Gastrocnemius medialis (tissue), 4 donors: ENCODE measurements at regions not wholly inside any gene's neighbourhood (a gene's known extent, or its start where the extent isn't known, plus 50 kb on each side); places are given as distances from the start of the nearest gene placed in this dataset.
A peak's percentile ranks its signal among the peaks of the same experiment; 100 is the strongest.

Experiments used
- ATAC-seq, 2 donors: fragments of 150-250 bp; one replicate each; pipeline ENCODE4 v1.9.1; 2016
- DNase-seq, 2 donors: peaks; one replicate each; pipeline ENCODE4 v3.0.0-alpha.2; 2019
- H3K27ac ChIP-seq, 4 donors: fragments of 200-600 bp; sonication (generic); 1 replicate in 1 of 4; 2 replicates in 3 of 4; pipeline ENCODE4 v1.5.1; 2016 to 2018; ENCODE audit warnings: mild to moderate bottlenecking in 2 of 4, moderate library complexity in 1 of 4
- H3K27me3 ChIP-seq, 3 donors: fragments of 200-600 bp; sonication (generic) in 2 of 3; 1 replicate in 1 of 3; 2 replicates in 2 of 3; pipeline versions ENCODE4 v1.5.1 to v1.6.0; 2016 to 2019; ENCODE audit warnings: mild to moderate bottlenecking in 1 of 3, moderate library complexity in 1 of 3
- H3K36me3 ChIP-seq, 2 donors: fragments of 200-600 bp; sonication (generic) in 1 of 2; one replicate each; pipeline ENCODE4 v1.5.1; 2017 to 2018
- H3K4me1 ChIP-seq, 2 donors: fragments of 200-600 bp; sonication (generic) in 1 of 2; one replicate each; pipeline ENCODE4 v1.5.1; 2016 to 2017; ENCODE audit warnings: mild to moderate bottlenecking in 2 of 2
- H3K4me3 ChIP-seq, 4 donors: fragments of 200-600 bp; sonication (generic) in 3 of 4; 1 replicate in 1 of 4; 2 replicates in 3 of 4; pipeline ENCODE4 v1.5.1; 2016 to 2019; ENCODE audit warnings: mild to moderate bottlenecking in 2 of 4
- H3K9me3 ChIP-seq, 3 donors: fragments of 200-600 bp; sonication (generic) in 2 of 3; 1 replicate in 1 of 3; 2 replicates in 2 of 3; pipeline ENCODE4 v1.5.1; 2016 to 2019
- POLR2A ChIP-seq, 2 donors: fragments of 450-650 bp; IDR thresholded peaks; one replicate each; pipeline ENCODE4 v1.6.1; 2017; ENCODE audit warnings: antibody characterized with exemption in 2 of 2, mild to moderate bottlenecking in 2 of 2, moderate library complexity in 2 of 2
- in situ Hi-C, 4 donors: fragments of 200-750 bp; cut with MboI; loops; one replicate each; pipeline versions ENCODE4 v1.15.0 to v1.8.0; 2017; ENCODE audit warnings: low sequenced_read_pairs in 4 of 4
- intact Hi-C: fragments of 100-400 bp; cut with DNase I; formaldehyde crosslinking; loops from one replicate; pipeline ENCODE4 v1.15.1; 2023; ENCODE audit warnings: low total_unique reads
- TF ChIP-seq, protein P1 (sequence below), 5 experiments: fragments of 450-650 bp in 3 of 5; fragments of 200-600 bp in 2 of 5; sonication (generic) in 2 of 5; IDR thresholded peaks in 4 of 5; conservative IDR thresholded peaks in 1 of 5; 1 replicate in 4 of 5; 2 replicates in 1 of 5; pipeline ENCODE4 v1.5.1; 2016 to 2019; ENCODE audit warnings: antibody characterized with exemption in 5 of 5, mild to moderate bottlenecking in 3 of 5, moderate library complexity in 3 of 5

DNA sequence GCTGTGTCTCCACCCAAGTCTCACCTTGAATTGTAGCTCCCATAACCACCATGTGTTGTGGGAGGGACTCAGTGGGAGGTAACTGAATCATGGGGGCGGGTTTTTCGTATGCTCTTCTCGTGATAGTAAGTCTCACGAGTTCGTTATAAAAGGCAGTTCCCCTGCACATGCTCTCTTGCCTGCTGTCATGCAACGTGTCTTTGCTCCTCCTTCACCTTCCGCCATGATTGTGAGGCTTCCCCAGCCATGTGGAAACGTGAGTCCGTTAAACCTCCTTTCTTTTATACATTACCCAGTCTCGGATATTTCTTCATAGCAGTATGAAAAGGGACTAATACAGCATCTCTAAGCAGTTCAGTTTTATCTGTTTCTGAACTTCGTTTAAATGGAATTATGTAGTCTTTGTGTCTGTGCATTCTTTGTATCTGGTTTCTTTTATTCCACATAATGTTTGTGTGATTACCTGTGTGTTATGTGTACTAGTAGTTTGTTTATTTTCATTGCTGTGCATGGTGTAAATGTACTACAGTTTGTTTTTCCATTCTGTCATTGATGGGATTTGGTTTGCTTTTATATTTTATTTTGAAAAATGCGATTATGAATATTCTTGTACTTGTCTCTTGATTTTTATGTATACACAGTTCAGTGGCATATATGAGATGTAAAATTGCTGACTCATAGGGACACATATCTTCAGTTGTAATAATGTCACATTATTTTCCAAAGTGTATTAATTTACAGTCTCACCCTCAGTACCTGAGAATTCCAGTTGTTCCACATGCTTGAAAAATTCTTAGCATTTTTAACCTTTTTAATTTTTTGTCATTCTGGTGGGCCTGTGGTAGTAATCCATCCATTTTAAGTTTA lies 304.9 kb downstream of the GBA3 start:
- DNase-seq = no peak
- Histone ChIP-seq H3K27me3 (no peaks in the 10 kb centered on the region), H3K4me3 (no peak overlapping the region), H3K9me3 (peaks cover 0 to 2% (median 0%) of the 10 kb centered on the region in 3 donors), H3K36me3 (no peaks in the 10 kb centered on the region), H3K4me1 (no peaks in the 10 kb centered on the region), H3K27ac (no peak overlapping the region)
- ATAC-seq = no peak
- in situ Hi-C loops (no loop called here), intact Hi-C loops (no loop called here)
- TF ChIP-seq POLR2A (IDR thresholded peaks at IDR 0.05) = no peak
- TF ChIP-seq, protein P1, sequence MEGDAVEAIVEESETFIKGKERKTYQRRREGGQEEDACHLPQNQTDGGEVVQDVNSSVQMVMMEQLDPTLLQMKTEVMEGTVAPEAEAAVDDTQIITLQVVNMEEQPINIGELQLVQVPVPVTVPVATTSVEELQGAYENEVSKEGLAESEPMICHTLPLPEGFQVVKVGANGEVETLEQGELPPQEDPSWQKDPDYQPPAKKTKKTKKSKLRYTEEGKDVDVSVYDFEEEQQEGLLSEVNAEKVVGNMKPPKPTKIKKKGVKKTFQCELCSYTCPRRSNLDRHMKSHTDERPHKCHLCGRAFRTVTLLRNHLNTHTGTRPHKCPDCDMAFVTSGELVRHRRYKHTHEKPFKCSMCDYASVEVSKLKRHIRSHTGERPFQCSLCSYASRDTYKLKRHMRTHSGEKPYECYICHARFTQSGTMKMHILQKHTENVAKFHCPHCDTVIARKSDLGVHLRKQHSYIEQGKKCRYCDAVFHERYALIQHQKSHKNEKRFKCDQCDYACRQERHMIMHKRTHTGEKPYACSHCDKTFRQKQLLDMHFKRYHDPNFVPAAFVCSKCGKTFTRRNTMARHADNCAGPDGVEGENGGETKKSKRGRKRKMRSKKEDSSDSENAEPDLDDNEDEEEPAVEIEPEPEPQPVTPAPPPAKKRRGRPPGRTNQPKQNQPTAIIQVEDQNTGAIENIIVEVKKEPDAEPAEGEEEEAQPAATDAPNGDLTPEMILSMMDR (IDR thresholded peaks at IDR 0.05 in 4 of 5, conservative IDR thresholded peaks at IDR 0.05 in 1 of 5) = no peak

DNA sequence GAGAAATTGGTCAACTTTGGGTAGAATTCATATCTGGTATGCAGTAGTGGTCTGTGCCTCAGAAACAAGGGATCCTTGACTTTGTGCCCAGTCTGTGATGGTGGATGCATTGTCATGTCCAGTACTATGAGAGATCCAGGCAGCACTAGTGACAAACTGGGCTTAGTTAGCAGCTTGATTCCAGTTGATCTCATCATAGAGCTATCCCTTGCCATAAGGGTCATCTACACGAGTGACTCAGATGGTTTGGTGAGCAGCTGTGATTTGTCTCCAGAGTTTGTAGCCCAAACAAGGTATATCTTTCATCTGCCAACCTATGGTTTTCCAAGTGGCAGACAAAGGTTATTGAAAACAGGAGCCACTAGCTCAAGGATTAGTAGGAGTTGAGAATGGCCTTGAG lies 298.8 kb downstream of the GBA3 start:
- in situ Hi-C loops (no loop called here), intact Hi-C loops (no loop called here)
- Histone ChIP-seq H3K4me1 (no peaks in the 10 kb centered on the region), H3K9me3 (peaks cover 0 to 2% (median 0%) of the 10 kb centered on the region in 3 donors), H3K4me3 (no peak overlapping the region), H3K27me3 (no peaks in the 10 kb centered on the region), H3K36me3 (no peaks in the 10 kb centered on the region), H3K27ac (no peak overlapping the region)
- DNase-seq = no peak
- TF ChIP-seq, protein P1 (IDR thresholded peaks at IDR 0.05 in 4 of 5, conservative IDR thresholded peaks at IDR 0.05 in 1 of 5) = no peak
- no peak for TF ChIP-seq POLR2A (IDR thresholded peaks at IDR 0.05)
- ATAC-seq = no peak

DNA sequence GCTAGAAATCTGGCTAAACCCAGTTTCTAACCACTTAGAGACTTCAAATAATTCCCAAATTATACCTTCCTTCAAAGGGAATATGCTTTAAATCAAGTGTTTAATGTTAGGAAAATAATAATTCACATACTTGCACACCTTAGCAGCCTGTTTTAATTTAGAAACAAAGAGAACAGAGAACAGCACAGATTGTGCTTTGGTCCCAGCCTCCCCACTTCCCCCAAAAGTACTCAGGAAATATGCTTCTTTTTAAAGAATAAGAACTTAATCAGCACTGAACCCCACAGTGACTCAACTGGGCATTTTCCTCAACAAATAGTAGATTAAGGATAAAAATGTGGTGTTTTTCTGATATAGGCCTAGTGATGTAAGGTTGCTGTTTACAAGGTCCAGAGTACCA lies 295.8 kb downstream of the GBA3 start:
- Histone ChIP-seq H3K27me3 (no peaks in the 10 kb centered on the region), H3K9me3 (no peaks in the 10 kb centered on the region), H3K27ac (no peak overlapping the region), H3K4me3 (no peak overlapping the region), H3K4me1 (no peaks in the 10 kb centered on the region), H3K36me3 (no peaks in the 10 kb centered on the region)
- no peak for TF ChIP-seq POLR2A (IDR thresholded peaks at IDR 0.05)
- TF ChIP-seq, protein P1 (IDR thresholded peaks at IDR 0.05 in 4 of 5, conservative IDR thresholded peaks at IDR 0.05 in 1 of 5) = no peak
- in situ Hi-C loops (no loop called here), intact Hi-C loops (no loop called here)
- DNase-seq (no peak), ATAC-seq (no peak)

DNA sequence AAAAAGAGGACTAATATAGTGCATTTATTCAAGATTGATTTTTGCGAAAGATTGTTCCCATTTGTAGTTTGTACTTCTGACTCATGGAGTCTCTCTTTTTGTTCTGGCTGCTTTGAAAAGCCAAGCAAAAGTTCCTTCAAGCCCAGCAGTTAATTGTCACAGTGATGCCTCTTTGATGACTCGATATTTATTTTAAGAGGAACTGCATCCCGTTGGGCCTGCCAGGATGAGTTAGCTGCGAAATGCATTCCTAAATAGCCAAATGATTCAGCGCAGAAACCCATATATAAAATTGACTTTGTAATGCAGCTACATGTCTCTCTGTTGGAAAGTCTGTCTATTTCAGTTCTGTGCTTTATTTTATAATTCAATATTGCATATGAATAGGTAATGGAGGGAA lies 295.1 kb downstream of the GBA3 start:
- Histone ChIP-seq H3K9me3 (no peaks in the 10 kb centered on the region), H3K27ac (no peak overlapping the region), H3K4me1 (no peaks in the 10 kb centered on the region), H3K36me3 (no peaks in the 10 kb centered on the region), H3K27me3 (no peaks in the 10 kb centered on the region), H3K4me3 (no peak overlapping the region)
- TF ChIP-seq, protein P1 (IDR thresholded peaks at IDR 0.05 in 4 of 5, conservative IDR thresholded peaks at IDR 0.05 in 1 of 5) = no peak
- no peak for TF ChIP-seq POLR2A (IDR thresholded peaks at IDR 0.05)
- intact Hi-C loops (no loop called here), in situ Hi-C loops (no loop called here)
- peak in 1 of 2 donors; percentile 60 for ATAC-seq
- peak in 1 of 2 donors; percentile 12 for DNase-seq
